HG03565 (cell line): ENCODE measurements at regions not wholly inside any gene's neighbourhood (a gene's known extent, or its start where the extent isn't known, plus 50 kb on each side); places are given as distances from the start of the nearest gene placed in this dataset.

ENCODE experiments used
- ATAC-seq: cut with Tn5 transposase; IDR thresholded peaks from one replicate; pipeline ENCODE4 v1.9.1; 2021; ENCODE audit warnings: mild to moderate bottlenecking, moderate library complexity; ENCODE audit not compliant: unreplicated experiment

GRCh38 chr11:116454020-116454645 lies 318.7 kb downstream of the BUD13 start:
- ATAC-seq: no peak

- ATAC-seq: no peak
Observed at GRCh38 chr11:116452461-116452860, 320.3 kb downstream of the BUD13 start.

- ATAC-seq: no peak
Observed at GRCh38 chr11:116449522-116449921, 323.3 kb downstream of the BUD13 start.

- ATAC-seq: no peak
Observed at GRCh38 chr11:116446048-116446941, 326.5 kb downstream of the BUD13 start.

GRCh38 chr11:116445108-116446047 lies 327.4 kb downstream of the BUD13 start:
- no peak for ATAC-seq

GRCh38 chr11:116442238-116442752 lies 330.5 kb downstream of the BUD13 start:
- no peak for ATAC-seq

- no peak for ATAC-seq
Observed at GRCh38 chr11:116439361-116439677, 333.5 kb downstream of the BUD13 start.

- no peak for ATAC-seq
Observed at GRCh38 chr11:116438651-116439360, 334.0 kb downstream of the BUD13 start.

GRCh38 chr11:116434986-116435385 lies 337.8 kb downstream of the BUD13 start:
- no peak for ATAC-seq

GRCh38 chr11:116432301-116432700 lies 340.5 kb downstream of the BUD13 start:
- ATAC-seq: no peak

GRCh38 chr11:116431842-116432241 lies 340.9 kb downstream of the BUD13 start:
- ATAC-seq: no peak

GRCh38 chr11:116428638-116428975 lies 344.2 kb downstream of the BUD13 start:
- no peak for ATAC-seq

GRCh38 chr11:116427903-116428637 lies 344.7 kb downstream of the BUD13 start:
- ATAC-seq: no peak

- no peak for ATAC-seq
Observed at GRCh38 chr11:116427337-116427902, 345.4 kb downstream of the BUD13 start.

GRCh38 chr11:116426761-116427160 lies 346.0 kb downstream of the BUD13 start:
- no peak for ATAC-seq

- no peak for ATAC-seq
Observed at GRCh38 chr11:116424615-116425261, 348.0 kb downstream of the BUD13 start.

GRCh38 chr11:116422956-116423600 lies 349.7 kb downstream of the BUD13 start:
- no peak for ATAC-seq

- ATAC-seq: no peak
Observed at GRCh38 chr11:116422556-116422955, 350.2 kb downstream of the BUD13 start.
